Osteocyte (in vitro differentiated cells): ENCODE measurements at regions not wholly inside any gene's neighbourhood (a gene's known extent, or its start where the extent isn't known, plus 50 kb on each side); places are given as distances from the start of the nearest gene placed in this dataset.

Source experiments
- DNase-seq: peaks from one replicate; pipeline ENCODE4 v3.0.0; 2021; ENCODE audit warnings: mixed read lengths; ENCODE audit not compliant: unreplicated experiment; ENCODE audit errors: extremely low spot score
- H3K27ac Mint-ChIP-seq: one replicate; pipeline ENCODE4 v1.8.0; 2021; ENCODE audit warnings: mild to moderate bottlenecking, mixed read lengths; ENCODE audit not compliant: unreplicated experiment
- H3K27me3 Mint-ChIP-seq: one replicate; pipeline ENCODE4 v1.8.0; 2021; ENCODE audit warnings: mixed read lengths; ENCODE audit not compliant: unreplicated experiment
- H3K36me3 Mint-ChIP-seq: one replicate; pipeline ENCODE4 v1.8.0; 2021; ENCODE audit warnings: mixed read lengths; ENCODE audit not compliant: unreplicated experiment
- H3K4me1 Mint-ChIP-seq: one replicate; pipeline ENCODE4 v1.8.0; 2021; ENCODE audit warnings: mixed read lengths; ENCODE audit not compliant: unreplicated experiment
- H3K4me3 Mint-ChIP-seq: one replicate; pipeline ENCODE4 v1.8.0; 2021; ENCODE audit warnings: mild to moderate bottlenecking, moderate library complexity, mixed read lengths; ENCODE audit not compliant: unreplicated experiment
- H3K9me3 Mint-ChIP-seq: one replicate; pipeline ENCODE4 v1.8.0; 2021; ENCODE audit warnings: mixed read lengths; ENCODE audit not compliant: unreplicated experiment
- CTCF ChIP-seq: fragments of 200-600 bp; sonication (generic); IDR thresholded peaks from 2 replicates; pipeline ENCODE4 v1.5.0; 2021; ENCODE audit warnings: antibody characterized with exemption, mild to moderate bottlenecking, moderate library complexity

GRCh38 chr5:56327809-56328208, 94.7 kb upstream of the ANKRD55 start:
- H3K4me3 Mint-ChIP-seq = no peak overlapping the region
- no peak for TF ChIP-seq CTCF
- no peaks in the 10 kb centered on the region for H3K36me3 Mint-ChIP-seq
- H3K27me3 Mint-ChIP-seq = no peaks in the 10 kb centered on the region
- no peak for DNase-seq
- H3K9me3 Mint-ChIP-seq = peaks cover 5% of the 10 kb centered on the region
- H3K27ac Mint-ChIP-seq = no peak overlapping the region
- peaks cover 46% of the 10 kb centered on the region for H3K4me1 Mint-ChIP-seq

GRCh38 chr5:56326770-56327169, 93.6 kb upstream of the ANKRD55 start:
- Mint-ChIP-seq H3K27ac (no peak overlapping the region), H3K27me3 (no peaks in the 10 kb centered on the region), H3K9me3 (no peaks in the 10 kb centered on the region), H3K4me1 (peaks cover 47% of the 10 kb centered on the region), H3K4me3 (no peak overlapping the region), H3K36me3 (no peaks in the 10 kb centered on the region)
- no peak for DNase-seq
- no peak for TF ChIP-seq CTCF

- peaks cover 44% of the 10 kb centered on the region for H3K4me1 Mint-ChIP-seq
- no peaks in the 10 kb centered on the region for H3K27me3 Mint-ChIP-seq
- H3K4me3 Mint-ChIP-seq = no peak overlapping the region
Observed at GRCh38 chr5:56326116-56326515, 93.0 kb upstream of the ANKRD55 start.

DNA sequence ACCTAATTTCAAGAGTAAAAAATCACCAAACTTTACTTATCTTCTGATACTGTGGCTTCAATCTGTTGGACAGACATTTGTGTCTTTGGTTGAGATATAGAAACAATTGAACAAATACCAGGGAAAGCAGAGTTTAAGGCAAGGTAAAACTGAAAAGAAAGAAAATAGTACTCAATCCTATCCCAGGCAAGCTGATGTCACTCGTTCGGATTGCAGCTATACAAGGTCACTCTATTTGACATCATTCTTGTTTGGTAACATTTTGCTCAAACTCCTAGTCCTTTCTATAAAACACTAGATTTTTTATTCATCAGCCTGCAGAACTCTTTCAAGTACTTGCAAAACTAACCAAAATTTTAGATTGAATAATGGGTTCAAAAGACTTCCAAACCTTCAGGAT, 91.9 kb upstream of the ANKRD55 start:
- TF ChIP-seq CTCF = no peak
- DNase-seq = no peak
- Mint-ChIP-seq H3K9me3 (no peaks in the 10 kb centered on the region), H3K27me3 (no peaks in the 10 kb centered on the region), H3K36me3 (no peaks in the 10 kb centered on the region), H3K4me3 (no peak overlapping the region), H3K27ac (no peak overlapping the region), H3K4me1 (peaks cover 34% of the 10 kb centered on the region)

More at GRCh38 chr5:56326116-56326515, 93.0 kb upstream of the ANKRD55 start:
- Mint-ChIP-seq H3K36me3 (no peaks in the 10 kb centered on the region), H3K9me3 (no peaks in the 10 kb centered on the region), H3K27ac (no peak overlapping the region)
- TF ChIP-seq CTCF = no peak
- no peak for DNase-seq

- no peak overlapping the region for H3K27ac Mint-ChIP-seq
- H3K9me3 Mint-ChIP-seq = no peaks in the 10 kb centered on the region
- DNase-seq = no peak
- no peaks in the 10 kb centered on the region for H3K36me3 Mint-ChIP-seq
- peak; percentile 34 for TF ChIP-seq CTCF
- H3K27me3 Mint-ChIP-seq = no peaks in the 10 kb centered on the region
- peaks cover 25% of the 10 kb centered on the region for H3K4me1 Mint-ChIP-seq
- H3K4me3 Mint-ChIP-seq = no peak overlapping the region
Observed at GRCh38 chr5:56323505-56323904, 90.4 kb upstream of the ANKRD55 start.
